SK-N-SH (cell line): ENCODE measurements at regions not wholly inside any gene's neighbourhood (a gene's known extent, or its start where the extent isn't known, plus 50 kb on each side); places are given as distances from the start of the nearest gene placed in this dataset.

ENCODE experiments used
- EP300 ChIP-seq, 2 experiments: IDR thresholded peaks; 2 replicates each; pipeline versions ENCODE4 v1.4.0 to v1.6.1; 2012; ENCODE audit warnings: borderline replicate concordance in 1 of 2, low read depth in 1 of 2, low read length in 1 of 2
- EZH2phosphoT487 ChIP-seq: fragments of 200-600 bp; sonication (generic); IDR thresholded peaks from 2 replicates; pipeline ENCODE4 v1.6.1; 2017; ENCODE audit warnings: low read depth, mixed run types, mild to moderate bottlenecking, antibody characterized with exemption, moderate library complexity, borderline replicate concordance
- GABPA ChIP-seq: IDR thresholded peaks from 2 replicates; pipeline ENCODE4 v1.4.0; 2012; ENCODE audit warnings: low read depth, mild to moderate bottlenecking
- GATA2 ChIP-seq: sonication (generic); formaldehyde crosslinking; IDR thresholded peaks from 2 replicates; pipeline ENCODE4 v1.5.0; 2020; ENCODE audit warnings: mild to moderate bottlenecking, missing genetic modification reagents
- JUND ChIP-seq: IDR thresholded peaks from 2 replicates; pipeline ENCODE4 v1.4.0; 2012
- MEF2A ChIP-seq: IDR thresholded peaks from 2 replicates; pipeline ENCODE4 v1.4.0; 2012; ENCODE audit warnings: low read depth, borderline replicate concordance
- MXI1 ChIP-seq: IDR thresholded peaks from 2 replicates; pipeline ENCODE4 v1.6.1; 2012; ENCODE audit warnings: mild to moderate bottlenecking, low read depth, low read length, improper control_type of control experiment
- POLR2AphosphoS5 ChIP-seq: IDR thresholded peaks from 2 replicates; pipeline ENCODE4 v1.6.1; 2012; ENCODE audit warnings: low read depth, low read length
- TF ChIP-seq, protein P1 (sequence below): fragments of 200-600 bp; sonication (generic); IDR thresholded peaks from 2 replicates; pipeline ENCODE4 v1.6.1; 2017; ENCODE audit warnings: antibody characterized with exemption, mild to moderate bottlenecking, moderate library complexity
- TF ChIP-seq, protein P2 (sequence below): IDR thresholded peaks from 2 replicates; pipeline ENCODE4 v1.4.0; 2012; ENCODE audit warnings: low read depth, borderline replicate concordance
- TF ChIP-seq, protein P3 (sequence below): IDR thresholded peaks from 2 replicates; pipeline ENCODE4 v1.6.1; 2012; ENCODE audit warnings: mild to moderate bottlenecking, low read depth, low read length, moderate library complexity
- TF ChIP-seq, protein P4 (sequence below): IDR thresholded peaks from 2 replicates; pipeline ENCODE4 v1.4.0; 2012; ENCODE audit warnings: low read depth

DNA sequence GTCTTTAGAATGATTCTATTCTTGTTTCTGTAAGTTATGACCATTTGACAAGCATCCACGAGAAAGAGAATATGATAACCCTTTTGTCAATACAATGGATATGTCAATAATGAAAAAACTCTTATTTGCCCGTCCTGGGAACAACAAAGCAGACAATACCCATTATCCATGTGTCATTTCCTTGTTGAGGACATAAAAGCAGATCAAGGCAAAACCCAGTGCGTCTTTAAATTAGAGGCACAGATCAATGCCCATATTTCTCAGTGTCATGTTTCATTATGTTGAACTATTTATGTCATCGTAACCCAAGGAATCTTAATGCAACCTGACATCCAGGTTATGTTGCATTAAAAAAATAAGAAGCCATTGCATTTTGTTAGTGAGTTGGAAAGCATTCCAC lies 365.0 kb upstream of the CELF4 start:
- no peak for TF ChIP-seq MXI1
- TF ChIP-seq, protein P1, sequence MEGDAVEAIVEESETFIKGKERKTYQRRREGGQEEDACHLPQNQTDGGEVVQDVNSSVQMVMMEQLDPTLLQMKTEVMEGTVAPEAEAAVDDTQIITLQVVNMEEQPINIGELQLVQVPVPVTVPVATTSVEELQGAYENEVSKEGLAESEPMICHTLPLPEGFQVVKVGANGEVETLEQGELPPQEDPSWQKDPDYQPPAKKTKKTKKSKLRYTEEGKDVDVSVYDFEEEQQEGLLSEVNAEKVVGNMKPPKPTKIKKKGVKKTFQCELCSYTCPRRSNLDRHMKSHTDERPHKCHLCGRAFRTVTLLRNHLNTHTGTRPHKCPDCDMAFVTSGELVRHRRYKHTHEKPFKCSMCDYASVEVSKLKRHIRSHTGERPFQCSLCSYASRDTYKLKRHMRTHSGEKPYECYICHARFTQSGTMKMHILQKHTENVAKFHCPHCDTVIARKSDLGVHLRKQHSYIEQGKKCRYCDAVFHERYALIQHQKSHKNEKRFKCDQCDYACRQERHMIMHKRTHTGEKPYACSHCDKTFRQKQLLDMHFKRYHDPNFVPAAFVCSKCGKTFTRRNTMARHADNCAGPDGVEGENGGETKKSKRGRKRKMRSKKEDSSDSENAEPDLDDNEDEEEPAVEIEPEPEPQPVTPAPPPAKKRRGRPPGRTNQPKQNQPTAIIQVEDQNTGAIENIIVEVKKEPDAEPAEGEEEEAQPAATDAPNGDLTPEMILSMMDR, result no peak
- TF ChIP-seq, protein P2, sequence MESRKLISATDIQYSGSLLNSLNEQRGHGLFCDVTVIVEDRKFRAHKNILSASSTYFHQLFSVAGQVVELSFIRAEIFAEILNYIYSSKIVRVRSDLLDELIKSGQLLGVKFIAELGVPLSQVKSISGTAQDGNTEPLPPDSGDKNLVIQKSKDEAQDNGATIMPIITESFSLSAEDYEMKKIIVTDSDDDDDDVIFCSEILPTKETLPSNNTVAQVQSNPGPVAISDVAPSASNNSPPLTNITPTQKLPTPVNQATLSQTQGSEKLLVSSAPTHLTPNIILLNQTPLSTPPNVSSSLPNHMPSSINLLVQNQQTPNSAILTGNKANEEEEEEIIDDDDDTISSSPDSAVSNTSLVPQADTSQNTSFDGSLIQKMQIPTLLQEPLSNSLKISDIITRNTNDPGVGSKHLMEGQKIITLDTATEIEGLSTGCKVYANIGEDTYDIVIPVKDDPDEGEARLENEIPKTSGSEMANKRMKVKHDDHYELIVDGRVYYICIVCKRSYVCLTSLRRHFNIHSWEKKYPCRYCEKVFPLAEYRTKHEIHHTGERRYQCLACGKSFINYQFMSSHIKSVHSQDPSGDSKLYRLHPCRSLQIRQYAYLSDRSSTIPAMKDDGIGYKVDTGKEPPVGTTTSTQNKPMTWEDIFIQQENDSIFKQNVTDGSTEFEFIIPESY, result no peak
- no peak for TF ChIP-seq EZH2phosphoT487
- TF ChIP-seq JUND, result no peak
- no peak for TF ChIP-seq GABPA
- TF ChIP-seq POLR2AphosphoS5, result no peak
- TF ChIP-seq, protein P3, sequence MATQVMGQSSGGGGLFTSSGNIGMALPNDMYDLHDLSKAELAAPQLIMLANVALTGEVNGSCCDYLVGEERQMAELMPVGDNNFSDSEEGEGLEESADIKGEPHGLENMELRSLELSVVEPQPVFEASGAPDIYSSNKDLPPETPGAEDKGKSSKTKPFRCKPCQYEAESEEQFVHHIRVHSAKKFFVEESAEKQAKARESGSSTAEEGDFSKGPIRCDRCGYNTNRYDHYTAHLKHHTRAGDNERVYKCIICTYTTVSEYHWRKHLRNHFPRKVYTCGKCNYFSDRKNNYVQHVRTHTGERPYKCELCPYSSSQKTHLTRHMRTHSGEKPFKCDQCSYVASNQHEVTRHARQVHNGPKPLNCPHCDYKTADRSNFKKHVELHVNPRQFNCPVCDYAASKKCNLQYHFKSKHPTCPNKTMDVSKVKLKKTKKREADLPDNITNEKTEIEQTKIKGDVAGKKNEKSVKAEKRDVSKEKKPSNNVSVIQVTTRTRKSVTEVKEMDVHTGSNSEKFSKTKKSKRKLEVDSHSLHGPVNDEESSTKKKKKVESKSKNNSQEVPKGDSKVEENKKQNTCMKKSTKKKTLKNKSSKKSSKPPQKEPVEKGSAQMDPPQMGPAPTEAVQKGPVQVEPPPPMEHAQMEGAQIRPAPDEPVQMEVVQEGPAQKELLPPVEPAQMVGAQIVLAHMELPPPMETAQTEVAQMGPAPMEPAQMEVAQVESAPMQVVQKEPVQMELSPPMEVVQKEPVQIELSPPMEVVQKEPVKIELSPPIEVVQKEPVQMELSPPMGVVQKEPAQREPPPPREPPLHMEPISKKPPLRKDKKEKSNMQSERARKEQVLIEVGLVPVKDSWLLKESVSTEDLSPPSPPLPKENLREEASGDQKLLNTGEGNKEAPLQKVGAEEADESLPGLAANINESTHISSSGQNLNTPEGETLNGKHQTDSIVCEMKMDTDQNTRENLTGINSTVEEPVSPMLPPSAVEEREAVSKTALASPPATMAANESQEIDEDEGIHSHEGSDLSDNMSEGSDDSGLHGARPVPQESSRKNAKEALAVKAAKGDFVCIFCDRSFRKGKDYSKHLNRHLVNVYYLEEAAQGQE, result no peak
- TF ChIP-seq MEF2A, result no peak
- TF ChIP-seq EP300 (IDR thresholded peaks at IDR 0.05; ENCODE audit: borderline replicate concordance in 1 of 2, low read depth in 1 of 2, low read length in 1 of 2), result no peak
- TF ChIP-seq GATA2 (CRISPR knock-in tag), result no peak
- TF ChIP-seq, protein P4, sequence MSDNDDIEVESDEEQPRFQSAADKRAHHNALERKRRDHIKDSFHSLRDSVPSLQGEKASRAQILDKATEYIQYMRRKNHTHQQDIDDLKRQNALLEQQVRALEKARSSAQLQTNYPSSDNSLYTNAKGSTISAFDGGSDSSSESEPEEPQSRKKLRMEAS, result no peak
